ENCODE measurements at regions not wholly inside any gene's neighbourhood (a gene's known extent, or its start where the extent isn't known, plus 50 kb on each side); places are given as distances from the start of the nearest gene placed in this dataset.

DNA sequence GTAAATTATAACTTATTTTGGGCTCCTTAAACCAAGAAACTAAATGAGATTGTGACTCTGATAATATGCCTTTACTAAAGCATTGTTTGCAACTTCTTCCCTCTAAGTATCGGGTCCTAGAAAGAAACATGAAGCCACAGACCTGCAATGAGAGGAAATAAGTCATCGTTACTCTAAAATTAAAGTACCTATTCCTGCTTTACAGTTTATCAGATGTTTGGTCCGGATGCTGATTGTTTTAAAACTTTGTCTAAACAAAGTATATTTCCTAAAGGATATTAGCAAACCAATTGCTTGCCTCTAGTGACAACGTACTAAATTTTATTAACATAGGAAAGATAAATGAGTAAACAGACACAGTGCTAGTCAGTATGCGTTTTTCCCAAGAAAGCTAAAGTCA is 216.8 kb downstream of the GJA1 start:
- H3K27ac ChIP-seq, result no peak overlapping the region
- TF ChIP-seq ZFX (IDR thresholded peaks at IDR 0.05; ENCODE audit: borderline replicate concordance), result no peak
- TF ChIP-seq, protein P1, sequence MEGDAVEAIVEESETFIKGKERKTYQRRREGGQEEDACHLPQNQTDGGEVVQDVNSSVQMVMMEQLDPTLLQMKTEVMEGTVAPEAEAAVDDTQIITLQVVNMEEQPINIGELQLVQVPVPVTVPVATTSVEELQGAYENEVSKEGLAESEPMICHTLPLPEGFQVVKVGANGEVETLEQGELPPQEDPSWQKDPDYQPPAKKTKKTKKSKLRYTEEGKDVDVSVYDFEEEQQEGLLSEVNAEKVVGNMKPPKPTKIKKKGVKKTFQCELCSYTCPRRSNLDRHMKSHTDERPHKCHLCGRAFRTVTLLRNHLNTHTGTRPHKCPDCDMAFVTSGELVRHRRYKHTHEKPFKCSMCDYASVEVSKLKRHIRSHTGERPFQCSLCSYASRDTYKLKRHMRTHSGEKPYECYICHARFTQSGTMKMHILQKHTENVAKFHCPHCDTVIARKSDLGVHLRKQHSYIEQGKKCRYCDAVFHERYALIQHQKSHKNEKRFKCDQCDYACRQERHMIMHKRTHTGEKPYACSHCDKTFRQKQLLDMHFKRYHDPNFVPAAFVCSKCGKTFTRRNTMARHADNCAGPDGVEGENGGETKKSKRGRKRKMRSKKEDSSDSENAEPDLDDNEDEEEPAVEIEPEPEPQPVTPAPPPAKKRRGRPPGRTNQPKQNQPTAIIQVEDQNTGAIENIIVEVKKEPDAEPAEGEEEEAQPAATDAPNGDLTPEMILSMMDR (IDR thresholded peaks at IDR 0.05), result no peak

DNA sequence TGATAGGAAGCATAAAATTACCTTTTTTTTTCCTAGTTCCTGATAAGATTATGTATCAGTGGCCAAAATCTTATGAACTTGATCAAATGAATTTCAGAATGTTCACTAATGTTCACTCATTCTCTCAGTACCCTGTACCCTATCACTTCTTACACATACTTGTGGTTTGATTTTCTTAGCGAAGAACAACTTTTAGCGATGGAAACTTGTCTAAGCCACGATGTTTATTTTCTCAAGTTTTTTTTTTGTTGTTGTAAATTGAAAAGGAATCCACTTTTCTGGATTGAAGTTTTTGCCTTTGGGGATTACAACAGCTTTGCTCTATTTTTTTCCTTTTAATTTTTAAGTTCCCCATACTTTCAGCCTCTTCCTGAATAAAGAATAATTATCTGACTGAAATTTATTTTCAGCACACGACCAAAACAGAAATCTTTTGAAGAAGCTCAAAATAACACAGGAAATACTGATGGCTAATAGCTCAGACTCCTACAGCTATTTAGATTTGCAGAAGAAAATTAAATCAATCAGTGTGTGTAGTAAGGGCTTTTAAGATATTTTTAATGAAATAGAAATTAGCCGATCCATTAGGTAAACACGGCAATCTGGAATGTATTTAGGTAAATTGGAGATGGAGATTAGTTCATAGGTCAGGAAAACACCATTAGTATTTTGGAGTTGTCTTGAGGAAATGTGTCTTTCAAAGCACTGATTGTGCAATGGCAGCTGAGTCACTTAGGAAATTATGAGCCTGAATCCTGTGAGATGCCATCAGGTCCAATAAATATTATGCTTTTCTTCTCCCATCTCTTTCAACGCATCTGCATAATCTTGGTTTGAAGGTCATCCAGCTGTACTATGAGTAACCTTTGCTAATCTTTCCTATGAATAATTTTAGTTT is 217.5 kb downstream of the GJA1 start:
- H3K27ac ChIP-seq, result no peak overlapping the region
- TF ChIP-seq ZFX (IDR thresholded peaks at IDR 0.05; ENCODE audit: borderline replicate concordance), result no peak
- TF ChIP-seq, protein P1 (IDR thresholded peaks at IDR 0.05), result no peak

DNA sequence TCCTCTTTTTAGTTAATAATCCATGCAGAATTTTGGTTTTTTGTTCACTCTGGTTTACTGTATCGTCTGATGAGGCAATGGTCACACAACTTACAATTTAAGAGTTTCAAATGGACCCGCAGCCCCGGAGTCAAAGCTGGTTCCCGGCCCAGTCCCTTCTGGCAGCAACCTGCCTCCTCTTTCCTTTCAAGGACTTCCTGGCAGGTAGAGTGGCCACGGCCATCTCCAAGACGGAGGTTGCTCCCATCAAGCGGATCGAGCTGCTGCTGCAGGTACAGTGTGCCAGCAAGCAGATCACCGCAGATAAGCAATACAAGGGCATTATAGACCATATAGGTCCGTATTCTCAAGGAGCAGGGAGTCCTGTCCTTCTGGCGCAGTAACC is 218.2 kb downstream of the GJA1 start:
- TF ChIP-seq, protein P1 (IDR thresholded peaks at IDR 0.05), result no peak
- H3K27ac ChIP-seq, result no peak overlapping the region

DNA sequence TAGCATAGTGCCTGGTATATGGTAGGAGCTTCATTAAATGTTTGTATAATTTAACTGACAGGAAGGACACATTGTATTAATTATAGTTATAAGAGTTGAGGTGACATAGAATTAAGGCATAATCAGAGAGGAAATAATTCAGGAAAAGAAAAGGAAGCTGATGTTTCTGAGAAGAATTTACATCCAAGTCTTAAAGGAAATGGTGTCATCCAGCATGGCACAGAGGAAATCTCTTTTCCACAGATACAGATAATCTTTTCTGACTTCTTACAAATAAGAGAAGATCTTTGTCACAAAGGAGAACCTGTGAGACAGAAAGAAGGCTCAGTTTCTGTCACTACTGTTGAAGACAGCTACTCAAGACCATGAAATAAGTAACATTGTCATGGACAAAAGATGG is 222.5 kb downstream of the GJA1 start:
- no peak for TF ChIP-seq ZFX (IDR thresholded peaks at IDR 0.05; ENCODE audit: borderline replicate concordance)
- TF ChIP-seq, protein P1 (IDR thresholded peaks at IDR 0.05), result no peak
- H3K27ac ChIP-seq, result no peak overlapping the region

DNA sequence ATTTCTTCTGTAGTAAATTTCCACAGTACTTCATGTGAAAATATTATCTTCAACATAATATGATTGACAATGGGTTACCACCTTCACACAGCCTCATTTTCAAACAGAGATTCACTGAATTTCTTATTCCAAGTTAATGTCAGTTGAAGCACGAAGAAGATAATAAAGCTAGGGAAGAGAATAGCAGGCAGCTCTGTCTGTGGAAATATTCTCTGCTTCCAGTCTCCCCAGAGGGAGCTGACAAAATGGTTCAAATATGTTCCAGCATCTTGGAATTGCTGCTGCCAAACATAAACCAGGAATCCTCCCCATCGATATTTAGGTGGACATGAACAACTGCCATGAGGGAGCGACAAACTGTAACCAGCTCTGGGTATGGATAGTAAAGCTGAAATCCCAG is 224.8 kb downstream of the GJA1 start:
- no peak overlapping the region for H3K27ac ChIP-seq
- no peak for TF ChIP-seq ZFX (IDR thresholded peaks at IDR 0.05; ENCODE audit: borderline replicate concordance)
- TF ChIP-seq, protein P1 (IDR thresholded peaks at IDR 0.05), result no peak

DNA sequence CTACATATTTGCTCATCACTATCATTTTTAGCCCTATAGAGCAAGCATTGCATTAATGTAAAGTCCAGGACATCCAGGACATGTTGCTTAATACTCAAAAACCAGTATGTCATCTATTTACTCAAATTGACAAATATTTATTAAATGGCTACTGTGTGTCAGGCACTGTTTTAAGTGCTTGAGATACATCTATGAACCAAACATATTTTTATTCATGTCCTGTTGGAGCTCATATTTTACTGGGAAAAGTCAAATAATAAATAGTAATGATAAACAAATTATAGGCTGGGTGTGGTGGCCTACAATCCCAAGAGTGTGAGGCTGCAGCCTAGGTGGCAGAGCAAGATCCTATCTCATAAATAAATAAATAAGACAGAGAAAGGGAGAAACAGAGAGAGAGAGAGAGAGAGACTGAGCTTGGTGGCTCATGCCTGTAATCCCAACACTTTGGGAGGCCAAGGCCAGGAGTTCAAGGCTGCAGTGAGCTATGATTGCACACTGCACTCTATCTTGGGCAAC is 227.9 kb downstream of the GJA1 start:
- no peak overlapping the region for H3K27ac ChIP-seq
- no peak for TF ChIP-seq ZFX (IDR thresholded peaks at IDR 0.05; ENCODE audit: borderline replicate concordance)
- TF ChIP-seq, protein P1 (IDR thresholded peaks at IDR 0.05), result no peak

DNA sequence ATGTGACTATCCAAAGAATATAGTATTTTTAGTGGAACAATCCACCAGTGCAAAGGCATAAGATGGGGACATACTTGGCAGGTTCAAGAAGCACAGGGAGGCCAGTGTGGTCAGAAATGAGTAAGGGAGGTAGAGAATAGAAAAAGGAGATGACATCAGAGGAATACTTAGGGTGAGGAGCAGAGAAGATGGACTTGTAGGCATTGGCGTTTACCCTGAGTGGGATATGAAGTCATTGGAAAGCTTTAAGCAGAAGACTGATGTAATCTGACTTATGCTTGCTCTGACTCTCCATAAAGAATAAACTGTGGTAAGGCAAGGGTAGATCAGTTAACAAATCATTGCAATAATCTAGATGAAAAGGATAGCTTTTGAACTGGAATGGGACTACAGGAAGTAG is 228.7 kb downstream of the GJA1 start:
- TF ChIP-seq, protein P1 (IDR thresholded peaks at IDR 0.05), result no peak
- no peak for TF ChIP-seq ZFX (IDR thresholded peaks at IDR 0.05; ENCODE audit: borderline replicate concordance)
- no peak overlapping the region for H3K27ac ChIP-seq
